IMR-90 (cell line): ENCODE measurements at regions not wholly inside any gene's neighbourhood (a gene's known extent, or its start where the extent isn't known, plus 50 kb on each side); places are given as distances from the start of the nearest gene placed in this dataset.

Experiments used
- CTCF ChIP-seq: conservative IDR thresholded peaks from 2 replicates; pipeline ENCODE4 v1.5.1; 2012; ENCODE audit warnings: mild to moderate bottlenecking, low read depth, low read length, improper control_type of control experiment
- MXI1 ChIP-seq: IDR thresholded peaks from 2 replicates; pipeline ENCODE4 v1.6.1; 2012; ENCODE audit warnings: low read depth, mild to moderate bottlenecking, low read length, moderate library complexity, borderline replicate concordance
- POLR2A ChIP-seq: IDR thresholded peaks from 2 replicates; pipeline ENCODE4 v1.6.1; 2012; ENCODE audit warnings: mild to moderate bottlenecking, low read depth, low read length
- RAD21 ChIP-seq: IDR thresholded peaks from 2 replicates; pipeline ENCODE4 v1.6.1; 2012; ENCODE audit warnings: low read length, improper control_type of control experiment
- SMC3 ChIP-seq: fragments of 150-350 bp; IDR thresholded peaks from 2 replicates; pipeline ENCODE4 v1.6.1; 2016; ENCODE audit warnings: low read depth, mild to moderate bottlenecking, antibody characterized with exemption, low read length, moderate library complexity
- USF2 ChIP-seq: fragments of 150-350 bp; IDR thresholded peaks from 2 replicates; pipeline ENCODE4 v1.6.1; 2017; ENCODE audit warnings: mild to moderate bottlenecking, antibody characterized with exemption, low read length, low read depth

DNA sequence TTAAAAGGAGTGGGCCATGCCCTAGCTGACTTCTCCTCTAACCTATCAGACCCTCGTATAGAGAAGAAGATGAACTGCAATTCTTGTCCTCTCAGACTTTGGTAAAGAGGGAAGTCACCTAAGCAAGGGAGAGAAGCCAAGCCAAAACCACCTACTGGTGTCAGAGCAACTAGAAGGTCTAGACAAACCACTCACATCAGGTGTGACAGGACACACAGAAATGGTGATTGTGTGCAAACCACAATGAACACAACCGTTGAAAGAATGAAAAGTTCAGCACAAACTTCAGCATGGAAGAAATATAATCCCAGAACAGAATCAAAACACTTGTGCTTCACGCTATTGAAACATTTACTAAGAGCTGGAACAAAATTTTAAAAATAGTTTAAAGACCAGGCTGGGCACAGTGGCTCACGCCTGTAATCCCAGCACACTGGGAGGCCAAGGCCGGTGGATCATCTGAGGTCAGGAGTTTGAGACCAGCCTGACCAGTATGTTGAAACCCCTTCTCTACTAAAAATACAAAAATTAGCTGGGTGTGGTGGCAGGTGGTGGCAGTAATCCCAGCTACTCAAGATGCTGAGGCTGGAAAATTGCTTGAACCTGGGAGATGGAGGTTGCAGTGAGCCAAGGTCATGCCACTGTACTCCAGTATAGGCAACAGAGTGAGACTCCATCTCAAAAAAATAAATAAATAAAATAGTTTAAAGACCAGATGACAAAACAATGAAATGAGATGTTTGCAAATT lies 56.2 kb upstream of the NTF3 start:
- no peak for TF ChIP-seq CTCF
- TF ChIP-seq RAD21: no peak
- TF ChIP-seq POLR2A: no peak
- no peak for TF ChIP-seq USF2
- no peak for TF ChIP-seq MXI1
- TF ChIP-seq SMC3: no peak
